ENCODE measurements at regions not wholly inside any gene's neighbourhood (a gene's known extent, or its start where the extent isn't known, plus 50 kb on each side); places are given as distances from the start of the nearest gene placed in this dataset.

DNA sequence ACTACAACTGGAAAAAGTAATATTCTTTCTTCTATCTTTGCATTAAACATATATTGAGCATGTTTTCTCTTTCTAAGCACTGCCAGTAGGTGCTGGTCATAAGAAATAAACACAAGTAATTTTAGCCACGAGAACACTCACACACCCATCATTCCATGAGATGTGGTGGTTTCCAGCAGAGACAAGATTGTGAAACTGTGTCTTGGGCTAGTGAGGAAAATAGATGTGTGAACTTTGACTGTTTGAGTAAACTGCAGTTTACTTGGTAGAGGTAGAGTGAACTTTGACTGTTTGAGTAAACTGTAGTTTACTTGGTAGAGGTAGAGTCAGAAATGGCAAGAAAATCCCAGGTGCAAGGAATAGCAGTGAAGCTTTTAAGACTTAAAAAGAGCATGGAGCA, 300.9 kb upstream of the HS3ST1 start (continued):
- TF ChIP-seq, protein P1, sequence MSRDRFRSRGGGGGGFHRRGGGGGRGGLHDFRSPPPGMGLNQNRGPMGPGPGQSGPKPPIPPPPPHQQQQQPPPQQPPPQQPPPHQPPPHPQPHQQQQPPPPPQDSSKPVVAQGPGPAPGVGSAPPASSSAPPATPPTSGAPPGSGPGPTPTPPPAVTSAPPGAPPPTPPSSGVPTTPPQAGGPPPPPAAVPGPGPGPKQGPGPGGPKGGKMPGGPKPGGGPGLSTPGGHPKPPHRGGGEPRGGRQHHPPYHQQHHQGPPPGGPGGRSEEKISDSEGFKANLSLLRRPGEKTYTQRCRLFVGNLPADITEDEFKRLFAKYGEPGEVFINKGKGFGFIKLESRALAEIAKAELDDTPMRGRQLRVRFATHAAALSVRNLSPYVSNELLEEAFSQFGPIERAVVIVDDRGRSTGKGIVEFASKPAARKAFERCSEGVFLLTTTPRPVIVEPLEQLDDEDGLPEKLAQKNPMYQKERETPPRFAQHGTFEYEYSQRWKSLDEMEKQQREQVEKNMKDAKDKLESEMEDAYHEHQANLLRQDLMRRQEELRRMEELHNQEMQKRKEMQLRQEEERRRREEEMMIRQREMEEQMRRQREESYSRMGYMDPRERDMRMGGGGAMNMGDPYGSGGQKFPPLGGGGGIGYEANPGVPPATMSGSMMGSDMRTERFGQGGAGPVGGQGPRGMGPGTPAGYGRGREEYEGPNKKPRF (IDR thresholded peaks at IDR 0.05; ENCODE audit: low read depth, low read length), result no peak
- TF ChIP-seq MECOM (CRISPR knock-in tag; IDR thresholded peaks at IDR 0.05), result no peak
- TF ChIP-seq KHSRP (IDR thresholded peaks at IDR 0.05), result no peak
- no peak for TF ChIP-seq EHMT2 (IDR thresholded peaks at IDR 0.05)
- TF ChIP-seq, protein P2, sequence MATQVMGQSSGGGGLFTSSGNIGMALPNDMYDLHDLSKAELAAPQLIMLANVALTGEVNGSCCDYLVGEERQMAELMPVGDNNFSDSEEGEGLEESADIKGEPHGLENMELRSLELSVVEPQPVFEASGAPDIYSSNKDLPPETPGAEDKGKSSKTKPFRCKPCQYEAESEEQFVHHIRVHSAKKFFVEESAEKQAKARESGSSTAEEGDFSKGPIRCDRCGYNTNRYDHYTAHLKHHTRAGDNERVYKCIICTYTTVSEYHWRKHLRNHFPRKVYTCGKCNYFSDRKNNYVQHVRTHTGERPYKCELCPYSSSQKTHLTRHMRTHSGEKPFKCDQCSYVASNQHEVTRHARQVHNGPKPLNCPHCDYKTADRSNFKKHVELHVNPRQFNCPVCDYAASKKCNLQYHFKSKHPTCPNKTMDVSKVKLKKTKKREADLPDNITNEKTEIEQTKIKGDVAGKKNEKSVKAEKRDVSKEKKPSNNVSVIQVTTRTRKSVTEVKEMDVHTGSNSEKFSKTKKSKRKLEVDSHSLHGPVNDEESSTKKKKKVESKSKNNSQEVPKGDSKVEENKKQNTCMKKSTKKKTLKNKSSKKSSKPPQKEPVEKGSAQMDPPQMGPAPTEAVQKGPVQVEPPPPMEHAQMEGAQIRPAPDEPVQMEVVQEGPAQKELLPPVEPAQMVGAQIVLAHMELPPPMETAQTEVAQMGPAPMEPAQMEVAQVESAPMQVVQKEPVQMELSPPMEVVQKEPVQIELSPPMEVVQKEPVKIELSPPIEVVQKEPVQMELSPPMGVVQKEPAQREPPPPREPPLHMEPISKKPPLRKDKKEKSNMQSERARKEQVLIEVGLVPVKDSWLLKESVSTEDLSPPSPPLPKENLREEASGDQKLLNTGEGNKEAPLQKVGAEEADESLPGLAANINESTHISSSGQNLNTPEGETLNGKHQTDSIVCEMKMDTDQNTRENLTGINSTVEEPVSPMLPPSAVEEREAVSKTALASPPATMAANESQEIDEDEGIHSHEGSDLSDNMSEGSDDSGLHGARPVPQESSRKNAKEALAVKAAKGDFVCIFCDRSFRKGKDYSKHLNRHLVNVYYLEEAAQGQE (IDR thresholded peaks at IDR 0.05; ENCODE audit: borderline replicate concordance), result no peak
- TF ChIP-seq, protein P2 (CRISPR knock-in tag; IDR thresholded peaks at IDR 0.05; ENCODE audit: low read depth), result no peak
- TF ChIP-seq, protein P3, sequence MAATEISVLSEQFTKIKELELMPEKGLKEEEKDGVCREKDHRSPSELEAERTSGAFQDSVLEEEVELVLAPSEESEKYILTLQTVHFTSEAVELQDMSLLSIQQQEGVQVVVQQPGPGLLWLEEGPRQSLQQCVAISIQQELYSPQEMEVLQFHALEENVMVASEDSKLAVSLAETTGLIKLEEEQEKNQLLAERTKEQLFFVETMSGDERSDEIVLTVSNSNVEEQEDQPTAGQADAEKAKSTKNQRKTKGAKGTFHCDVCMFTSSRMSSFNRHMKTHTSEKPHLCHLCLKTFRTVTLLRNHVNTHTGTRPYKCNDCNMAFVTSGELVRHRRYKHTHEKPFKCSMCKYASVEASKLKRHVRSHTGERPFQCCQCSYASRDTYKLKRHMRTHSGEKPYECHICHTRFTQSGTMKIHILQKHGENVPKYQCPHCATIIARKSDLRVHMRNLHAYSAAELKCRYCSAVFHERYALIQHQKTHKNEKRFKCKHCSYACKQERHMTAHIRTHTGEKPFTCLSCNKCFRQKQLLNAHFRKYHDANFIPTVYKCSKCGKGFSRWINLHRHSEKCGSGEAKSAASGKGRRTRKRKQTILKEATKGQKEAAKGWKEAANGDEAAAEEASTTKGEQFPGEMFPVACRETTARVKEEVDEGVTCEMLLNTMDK (IDR thresholded peaks at IDR 0.05; ENCODE audit: borderline replicate concordance, insufficient read depth, low read depth, low read length, poor library complexity, severe bottlenecking), result no peak
- TF ChIP-seq IFI16 (CRISPR knock-in tag; IDR thresholded peaks at IDR 0.05), result no peak

Measured in K562 (cell line).